Spinal cord (tissue), 9 donors: ENCODE measurements at regions not wholly inside any gene's neighbourhood (a gene's known extent, or its start where the extent isn't known, plus 50 kb on each side); places are given as distances from the start of the nearest gene placed in this dataset.

Experiments
- DNase-seq, 6 donors: peaks; one replicate each; pipeline versions ENCODE4 v3.0.0 to v3.0.0-alpha.2; 2013 to 2015; ENCODE audit warnings: low spot score in 6 of 6, low read depth in 4 of 6
- H3K27ac ChIP-seq: one replicate; pipeline ENCODE4 v1.5.1; 2013; ENCODE audit warnings: low read depth, low read length, control low read depth
- H3K27me3 ChIP-seq: one replicate; pipeline ENCODE4 v1.6.1; 2013; ENCODE audit warnings: low read length; ENCODE audit not compliant: control insufficient read depth, insufficient read depth
- H3K36me3 ChIP-seq: one replicate; pipeline ENCODE4 v1.6.1; 2013; ENCODE audit warnings: low read length; ENCODE audit not compliant: control insufficient read depth, insufficient read depth
- H3K4me1 ChIP-seq: one replicate; pipeline ENCODE4 v1.6.1; 2013; ENCODE audit warnings: low read length; ENCODE audit not compliant: control insufficient read depth, insufficient read depth
- H3K4me3 ChIP-seq: one replicate; pipeline ENCODE4 v1.5.1; 2013; ENCODE audit warnings: low read depth, low read length, control low read depth
- H3K9me3 ChIP-seq: one replicate; pipeline ENCODE4 v1.6.1; 2013; ENCODE audit warnings: low read length; ENCODE audit not compliant: control insufficient read depth, insufficient read depth
- WGBS: methylation state at CpG from one replicate; pipeline ENCODE4 v1.1.5; 2013; ENCODE audit warnings: missing lambda C conversion rate; ENCODE audit not compliant: insufficient coverage; 5-methylcytosine and 5-hydroxymethylcytosine counted together
- donor health status: healthy.

- WGBS, result 90% methylated on average over 3 of the region's 6 CpGs
- no peak for DNase-seq
- H3K4me1 ChIP-seq, result no peaks in the 10 kb centered on the region
Measured at GRCh38 chr4:18198653-18199052, 177.1 kb upstream of the LCORL start.

GRCh38 chr4:18197467-18197866 is 175.9 kb upstream of the LCORL start:
- Histone ChIP-seq H3K4me1 (no peaks in the 10 kb centered on the region), H3K4me3 (no peak overlapping the region), H3K36me3 (no peaks in the 10 kb centered on the region), H3K9me3 (no peaks in the 10 kb centered on the region), H3K27ac (no peak overlapping the region), H3K27me3 (no peaks in the 10 kb centered on the region)
- no peak for DNase-seq
- 93% methylated on average over 3 of the region's 5 CpGs for WGBS

More at GRCh38 chr4:18198653-18199052, 177.1 kb upstream of the LCORL start:
- Histone ChIP-seq H3K27me3 (no peaks in the 10 kb centered on the region), H3K36me3 (no peaks in the 10 kb centered on the region), H3K4me3 (no peak overlapping the region), H3K27ac (no peak overlapping the region), H3K9me3 (no peaks in the 10 kb centered on the region)

GRCh38 chr4:18194278-18194677 is 172.7 kb upstream of the LCORL start:
- H3K9me3 ChIP-seq, result no peaks in the 10 kb centered on the region
- H3K4me1 ChIP-seq, result no peaks in the 10 kb centered on the region
- 85% methylated on average over 4 of the region's 6 CpGs for WGBS
- no peaks in the 10 kb centered on the region for H3K36me3 ChIP-seq
- H3K4me3 ChIP-seq, result no peak overlapping the region
- H3K27ac ChIP-seq, result no peak overlapping the region
- no peaks in the 10 kb centered on the region for H3K27me3 ChIP-seq
- no peak for DNase-seq

GRCh38 chr4:18192901-18193300 is 171.3 kb upstream of the LCORL start:
- H3K4me1 ChIP-seq, result no peaks in the 10 kb centered on the region

GRCh38 chr4:18185491-18185890 is 163.9 kb upstream of the LCORL start:
- no peak for DNase-seq
- 92% methylated on average over 2 of the region's 2 CpGs for WGBS

More at GRCh38 chr4:18192901-18193300, 171.3 kb upstream of the LCORL start:
- Histone ChIP-seq H3K4me3 (no peak overlapping the region), H3K27me3 (no peaks in the 10 kb centered on the region), H3K36me3 (no peaks in the 10 kb centered on the region), H3K27ac (no peak overlapping the region), H3K9me3 (no peaks in the 10 kb centered on the region)
- DNase-seq, result no peak
- WGBS, result no CpG with 5 or more reads among the region's 3 CpGs

GRCh38 chr4:18180892-18181291 is 159.3 kb upstream of the LCORL start:
- no peak for DNase-seq
- Histone ChIP-seq H3K27me3 (no peaks in the 10 kb centered on the region), H3K4me3 (no peak overlapping the region), H3K36me3 (no peaks in the 10 kb centered on the region), H3K9me3 (no peaks in the 10 kb centered on the region), H3K4me1 (no peaks in the 10 kb centered on the region), H3K27ac (no peak overlapping the region)

More at GRCh38 chr4:18185491-18185890, 163.9 kb upstream of the LCORL start:
- H3K4me3 ChIP-seq, result no peak overlapping the region
- H3K36me3 ChIP-seq, result no peaks in the 10 kb centered on the region
- no peaks in the 10 kb centered on the region for H3K9me3 ChIP-seq
- no peaks in the 10 kb centered on the region for H3K27me3 ChIP-seq
- no peak overlapping the region for H3K27ac ChIP-seq
- no peaks in the 10 kb centered on the region for H3K4me1 ChIP-seq

GRCh38 chr4:18180122-18180521 is 158.6 kb upstream of the LCORL start:
- H3K4me1 ChIP-seq, result no peaks in the 10 kb centered on the region
- no peak overlapping the region for H3K4me3 ChIP-seq
- H3K36me3 ChIP-seq, result no peaks in the 10 kb centered on the region
- H3K27me3 ChIP-seq, result no peaks in the 10 kb centered on the region
- no peaks in the 10 kb centered on the region for H3K9me3 ChIP-seq
- no peak for DNase-seq
- 100% methylated on average over 1 of the region's 4 CpGs for WGBS
- no peak overlapping the region for H3K27ac ChIP-seq

- 83% methylated on average over 1 of the region's 2 CpGs for WGBS
- Histone ChIP-seq H3K27ac (no peak overlapping the region), H3K36me3 (no peaks in the 10 kb centered on the region), H3K4me3 (no peak overlapping the region), H3K4me1 (no peaks in the 10 kb centered on the region), H3K27me3 (no peaks in the 10 kb centered on the region), H3K9me3 (no peaks in the 10 kb centered on the region)
- DNase-seq, result no peak
Measured at GRCh38 chr4:18171896-18172295, 150.3 kb upstream of the LCORL start.

GRCh38 chr4:18167831-18168230 is 146.3 kb upstream of the LCORL start:
- 95% methylated on average over 4 of the region's 4 CpGs for WGBS
- Histone ChIP-seq H3K4me3 (no peak overlapping the region), H3K36me3 (no peaks in the 10 kb centered on the region), H3K27ac (no peak overlapping the region), H3K27me3 (no peaks in the 10 kb centered on the region), H3K9me3 (no peaks in the 10 kb centered on the region), H3K4me1 (no peaks in the 10 kb centered on the region)
- no peak for DNase-seq

- no peaks in the 10 kb centered on the region for H3K27me3 ChIP-seq
- no peaks in the 10 kb centered on the region for H3K36me3 ChIP-seq
- H3K4me1 ChIP-seq, result no peaks in the 10 kb centered on the region
- H3K9me3 ChIP-seq, result no peaks in the 10 kb centered on the region
- DNase-seq, result no peak
- no peak overlapping the region for H3K4me3 ChIP-seq
- no peak overlapping the region for H3K27ac ChIP-seq
- WGBS, result 100% methylated on average over 2 of the region's 3 CpGs
Measured at GRCh38 chr4:18166925-18167324, 145.4 kb upstream of the LCORL start.
